CD4-positive, alpha-beta T cell (primary cell): ENCODE measurements at regions not wholly inside any gene's neighbourhood (a gene's known extent, or its start where the extent isn't known, plus 50 kb on each side); places are given as distances from the start of the nearest gene placed in this dataset.

Source experiments
- ATAC-seq: fragments of 200-7000 bp; cut with Tn5 transposase; one replicate; pipeline ENCODE4 v1.10.0; 2022; ENCODE audit warnings: mild to moderate bottlenecking; ENCODE audit not compliant: poor library complexity
- CTCF ChIA-PET: fragments of 350-600 bp; sonication (Branson Sonifier 250); formaldehyde crosslinking; loops from one replicate; lab custom pipeline; 2021; ENCODE audit warnings: antibody characterized with exemption, inconsistent platforms; lab: Charles Lee
- POLR2A ChIA-PET: fragments of 350-600 bp; sonication (Branson Sonifier 250); formaldehyde crosslinking; loops from one replicate; lab custom pipeline; 2021; ENCODE audit warnings: antibody characterized with exemption, inconsistent platforms; lab: Charles Lee
- DNase-seq, 14 experiments: peaks; one replicate each; pipeline ENCODE4 v3.0.0-alpha.2; 2013 to 2020; ENCODE audit warnings: mixed read lengths in 2 of 14
- H3K27ac ChIP-seq, 2 donors: one replicate each; pipeline versions ENCODE4 v1.5.1 to v1.7.0; 2013; ENCODE audit warnings: low read length in 2 of 2, low read depth in 1 of 2, mild to moderate bottlenecking in 1 of 2
- H3K27me3 ChIP-seq, 2 experiments: 1 replicate in 1 of 2; 2 replicates in 1 of 2; pipeline versions ENCODE4 v1.6.1 to v1.7.0; 2013; ENCODE audit warnings: low read length in 2 of 2, control low read depth in 1 of 2, mild to moderate bottlenecking in 1 of 2, moderate library complexity in 1 of 2; ENCODE audit not compliant: insufficient read depth in 2 of 2, control insufficient read depth in 1 of 2
- H3K36me3 ChIP-seq: one replicate; pipeline ENCODE4 v1.6.1; 2013; ENCODE audit warnings: low read length, control low read depth; ENCODE audit not compliant: insufficient read depth
- H3K4me1 ChIP-seq: one replicate; pipeline ENCODE4 v1.6.1; 2013; ENCODE audit warnings: low read length, control low read depth; ENCODE audit not compliant: insufficient read depth
- H3K4me3 ChIP-seq: one replicate; pipeline ENCODE4 v1.5.1; 2013; ENCODE audit warnings: mild to moderate bottlenecking, low read length, moderate library complexity
- H3K9me3 ChIP-seq, 2 experiments: 1 replicate in 1 of 2; 2 replicates in 1 of 2; pipeline versions ENCODE4 v1.6.1 to v1.7.0; 2013; ENCODE audit warnings: low read length in 2 of 2, mild to moderate bottlenecking in 2 of 2, control low read depth in 1 of 2, moderate library complexity in 1 of 2; ENCODE audit not compliant: control insufficient read depth in 1 of 2, insufficient read depth in 1 of 2
- H3K27ac Mint-ChIP-seq: one replicate; pipeline ENCODE4 v1.8.0; 2020; ENCODE audit warnings: mixed read lengths
- H3K27me3 Mint-ChIP-seq: one replicate; pipeline ENCODE4 v1.8.0; 2021; ENCODE audit warnings: mixed read lengths
- H3K36me3 Mint-ChIP-seq: one replicate; pipeline ENCODE4 v1.8.0; 2021; ENCODE audit warnings: low read depth, mixed read lengths
- H3K4me1 Mint-ChIP-seq: one replicate; pipeline ENCODE4 v1.8.0; 2021; ENCODE audit warnings: low read depth, mixed read lengths
- H3K4me3 Mint-ChIP-seq: one replicate; pipeline ENCODE4 v1.8.0; 2020; ENCODE audit warnings: mild to moderate bottlenecking, mixed read lengths
- H3K9me3 Mint-ChIP-seq: one replicate; pipeline ENCODE4 v1.8.0; 2020; ENCODE audit warnings: mixed read lengths
- intact Hi-C, 2 experiments: fragments of 100-400 bp; cut with DNase I in 1 of 2; cut with micrococcal nuclease in 1 of 2; formaldehyde crosslinking; loops; one replicate each; pipeline versions ENCODE4 v1.15.1 to v1.9.0; 2023 to 2025; cut with DNase I, micrococcal nuclease
- TF ChIP-seq, protein P1 (sequence below): fragments of 200-600 bp; IDR thresholded peaks from one replicate; pipeline ENCODE4 v1.8.0; 2022; ENCODE audit warnings: antibody characterized with exemption, mild to moderate bottlenecking

DNA sequence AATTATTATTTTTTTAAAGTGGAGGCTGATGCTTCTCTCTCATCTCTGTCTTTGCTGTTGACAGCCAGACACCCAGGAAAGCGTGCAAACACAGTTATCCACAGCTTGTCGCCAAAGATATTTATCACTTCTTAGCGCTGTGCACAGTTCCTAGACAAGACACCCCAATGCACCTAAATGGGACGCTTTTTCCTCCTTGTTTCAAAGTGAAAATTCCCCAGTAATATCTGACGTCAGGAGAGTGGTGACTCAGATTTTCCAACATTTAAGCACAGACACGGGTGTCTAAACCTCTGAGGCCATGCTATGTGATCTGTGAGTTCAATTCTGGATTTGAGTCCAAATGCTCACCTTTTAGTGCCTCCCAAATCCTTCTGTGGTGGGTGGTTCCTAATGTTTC, 151.6 kb downstream of the EMX2 start:
- no peaks in the 10 kb centered on the region for H3K27me3 Mint-ChIP-seq

DNA sequence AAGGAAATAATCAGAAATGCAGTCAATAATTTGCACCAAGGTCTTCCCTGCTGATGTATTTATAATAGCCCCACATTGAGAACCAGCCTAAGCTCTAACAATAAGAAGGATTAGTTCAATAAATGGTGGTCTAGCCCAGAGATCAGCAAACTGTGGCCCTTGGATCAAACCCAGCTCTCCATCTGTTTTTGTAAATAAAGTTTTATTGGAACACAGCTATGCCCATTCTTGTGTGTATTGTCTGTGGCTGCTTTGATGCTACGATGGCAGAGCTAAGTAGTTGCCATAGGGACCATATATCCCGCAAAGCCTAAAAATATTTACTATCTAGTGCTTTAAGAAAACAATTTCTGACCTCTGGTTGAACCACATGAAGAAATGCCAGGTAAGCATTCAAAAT, 154.9 kb downstream of the EMX2 start:
- no peaks in the 10 kb centered on the region for H3K9me3 Mint-ChIP-seq
- intact Hi-C loops, result no loop called here
- DNase-seq (no peak), ATAC-seq (no peak)
- CTCF ChIA-PET, result no interaction called here
- Histone ChIP-seq H3K36me3 (no peaks in the 10 kb centered on the region), H3K27me3 (peaks cover 0 to 9% of the 10 kb centered on the region in 2 experiments), H3K9me3 (no peaks in the 10 kb centered on the region), H3K4me3 (no peak overlapping the region), H3K4me1 (no peaks in the 10 kb centered on the region), H3K27ac (no peak overlapping the region)
- H3K4me3 Mint-ChIP-seq, result no peak overlapping the region
- no peaks in the 10 kb centered on the region for H3K36me3 Mint-ChIP-seq
- POLR2A ChIA-PET, result no interaction called here
- no peaks in the 10 kb centered on the region for H3K27me3 Mint-ChIP-seq
- TF ChIP-seq, protein P1, sequence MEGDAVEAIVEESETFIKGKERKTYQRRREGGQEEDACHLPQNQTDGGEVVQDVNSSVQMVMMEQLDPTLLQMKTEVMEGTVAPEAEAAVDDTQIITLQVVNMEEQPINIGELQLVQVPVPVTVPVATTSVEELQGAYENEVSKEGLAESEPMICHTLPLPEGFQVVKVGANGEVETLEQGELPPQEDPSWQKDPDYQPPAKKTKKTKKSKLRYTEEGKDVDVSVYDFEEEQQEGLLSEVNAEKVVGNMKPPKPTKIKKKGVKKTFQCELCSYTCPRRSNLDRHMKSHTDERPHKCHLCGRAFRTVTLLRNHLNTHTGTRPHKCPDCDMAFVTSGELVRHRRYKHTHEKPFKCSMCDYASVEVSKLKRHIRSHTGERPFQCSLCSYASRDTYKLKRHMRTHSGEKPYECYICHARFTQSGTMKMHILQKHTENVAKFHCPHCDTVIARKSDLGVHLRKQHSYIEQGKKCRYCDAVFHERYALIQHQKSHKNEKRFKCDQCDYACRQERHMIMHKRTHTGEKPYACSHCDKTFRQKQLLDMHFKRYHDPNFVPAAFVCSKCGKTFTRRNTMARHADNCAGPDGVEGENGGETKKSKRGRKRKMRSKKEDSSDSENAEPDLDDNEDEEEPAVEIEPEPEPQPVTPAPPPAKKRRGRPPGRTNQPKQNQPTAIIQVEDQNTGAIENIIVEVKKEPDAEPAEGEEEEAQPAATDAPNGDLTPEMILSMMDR, result no peak
- H3K4me1 Mint-ChIP-seq, result no peaks in the 10 kb centered on the region
- no peak overlapping the region for H3K27ac Mint-ChIP-seq

More for the DNA sequence above, 151.6 kb downstream of the EMX2 start:
- no peak overlapping the region for H3K4me3 Mint-ChIP-seq
- H3K36me3 Mint-ChIP-seq, result no peaks in the 10 kb centered on the region
- ChIA-PET POLR2A (no interaction called here), CTCF (no interaction called here)
- peaks cover 0 to 9% of the 10 kb centered on the region in 2 experiments for H3K27me3 ChIP-seq
- DNase-seq (no peak), ATAC-seq (no peak)
- H3K36me3 ChIP-seq, result no peaks in the 10 kb centered on the region
- H3K9me3 ChIP-seq, result no peaks in the 10 kb centered on the region
- no peak overlapping the region for H3K4me3 ChIP-seq
- no peaks in the 10 kb centered on the region for H3K4me1 Mint-ChIP-seq
- no peak overlapping the region for H3K27ac Mint-ChIP-seq
- H3K27ac ChIP-seq, result no peak overlapping the region
- H3K4me1 ChIP-seq, result no peaks in the 10 kb centered on the region
- TF ChIP-seq, protein P1, result no peak
- no peaks in the 10 kb centered on the region for H3K9me3 Mint-ChIP-seq
- intact Hi-C loops, result no loop called here

DNA sequence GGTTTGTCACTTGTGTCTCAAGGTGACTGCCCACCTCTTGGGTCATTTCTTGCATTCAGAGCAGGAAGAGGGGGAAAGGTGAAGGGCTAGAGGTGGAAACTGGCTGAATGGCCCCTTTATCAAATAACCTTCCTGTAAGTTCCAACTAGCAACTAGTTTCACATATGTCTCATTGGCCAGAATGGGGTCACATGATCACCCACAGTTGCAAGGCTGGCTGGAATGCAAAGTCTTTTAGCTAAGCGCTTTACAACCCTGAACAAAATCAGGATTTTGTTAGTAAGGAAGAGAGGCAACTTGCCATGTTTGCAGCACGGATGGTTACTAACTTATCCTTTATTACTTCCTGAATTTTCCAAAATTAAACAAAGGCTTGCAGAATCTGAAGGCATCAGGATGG, 156.3 kb downstream of the EMX2 start:
- Histone ChIP-seq H3K27ac (no peak overlapping the region), H3K4me3 (no peak overlapping the region), H3K9me3 (no peaks in the 10 kb centered on the region), H3K4me1 (no peaks in the 10 kb centered on the region), H3K36me3 (no peaks in the 10 kb centered on the region), H3K27me3 (peaks cover 0 to 6% of the 10 kb centered on the region in 2 experiments)
- ChIA-PET CTCF (no interaction called here), POLR2A (no interaction called here)
- no peak for ATAC-seq
- TF ChIP-seq, protein P1, result no peak
- no peaks in the 10 kb centered on the region for H3K9me3 Mint-ChIP-seq
- DNase-seq, result no peak
- no peaks in the 10 kb centered on the region for H3K4me1 Mint-ChIP-seq
- no peak overlapping the region for H3K27ac Mint-ChIP-seq
- H3K36me3 Mint-ChIP-seq, result no peaks in the 10 kb centered on the region
- no peak overlapping the region for H3K4me3 Mint-ChIP-seq
- no peaks in the 10 kb centered on the region for H3K27me3 Mint-ChIP-seq
- intact Hi-C loops, result no loop called here
